NAMALWA (cell line): ENCODE measurements at regions not wholly inside any gene's neighbourhood (a gene's known extent, or its start where the extent isn't known, plus 50 kb on each side); places are given as distances from the start of the nearest gene placed in this dataset.
"Not testable (repeated sequence)": the region's sequence is repeated elsewhere in the genome, so short reads cannot be mapped to it uniquely, and the experiment has no call there.

Experiments
- DNase-seq: peaks from one replicate; pipeline ENCODE4 v3.0.0-alpha.2; 2015; ENCODE audit warnings: low spot score

DNA sequence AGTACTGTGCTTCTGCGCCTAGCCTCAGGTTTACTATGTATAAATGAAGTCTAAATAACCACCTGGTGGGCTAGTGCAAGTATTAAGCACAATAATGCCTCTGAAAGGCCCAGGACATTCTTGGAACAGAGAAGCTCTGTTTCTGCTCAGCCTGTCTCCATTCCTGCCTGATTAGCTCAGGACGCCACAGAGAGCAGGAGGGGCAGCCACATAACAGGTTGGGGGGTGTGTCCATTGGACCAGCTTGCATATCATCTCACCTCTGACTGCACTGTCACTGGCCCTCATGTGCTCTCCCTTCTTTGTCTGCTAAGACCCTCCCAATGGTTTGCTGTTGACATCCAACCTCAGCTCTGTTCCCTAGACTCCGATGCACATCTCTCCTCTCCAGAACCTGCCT lies 52.8 kb upstream of the IKZF1 start:
- no peak for DNase-seq

DNA sequence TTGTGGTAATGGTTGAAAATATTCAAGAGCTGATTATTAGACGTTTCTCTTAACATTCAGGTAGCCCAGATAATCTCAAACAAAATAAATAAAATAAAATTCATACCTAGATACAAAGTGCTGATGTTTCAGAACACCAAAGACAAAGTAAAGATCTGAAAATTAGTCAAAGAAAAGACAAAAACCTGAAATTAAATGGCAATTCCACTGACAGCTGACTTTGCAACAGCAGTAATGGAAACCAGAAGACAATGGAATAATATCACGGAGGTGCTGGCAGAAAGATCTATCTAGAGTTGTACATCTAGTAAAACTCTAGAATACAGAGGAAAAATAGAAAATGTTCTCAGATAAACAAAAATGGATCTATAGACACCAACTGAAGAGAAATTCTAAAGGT lies 58.0 kb upstream of the IKZF1 start:
- no peak for DNase-seq

GRCh38 chr7:50242111-50242510 lies 62.4 kb upstream of the IKZF1 start:
- DNase-seq, result not testable (repeated sequence)

GRCh38 chr7:50240699-50241098 lies 63.8 kb upstream of the IKZF1 start:
- not testable (repeated sequence) for DNase-seq

GRCh38 chr7:50229964-50230363 lies 74.6 kb upstream of the IKZF1 start:
- peak; percentile 79 for DNase-seq

DNA sequence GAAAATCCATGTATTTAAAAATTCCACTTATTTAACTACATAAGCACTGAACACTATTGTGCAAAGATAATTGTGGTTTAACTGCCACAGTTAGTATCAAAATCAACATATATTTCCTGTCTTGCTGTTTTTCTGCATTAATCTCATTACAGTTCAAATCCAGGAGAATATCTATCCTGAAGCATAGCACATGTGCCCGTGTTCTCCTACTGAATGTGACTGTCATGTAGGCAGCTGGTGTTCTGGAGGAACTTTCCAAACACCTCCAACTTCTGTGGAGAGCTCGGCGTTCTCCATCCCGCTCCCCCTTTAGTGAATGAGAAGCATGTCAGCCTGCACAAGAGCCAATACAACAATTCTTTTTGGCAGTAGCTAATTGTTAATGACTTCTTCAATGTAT lies 76.4 kb upstream of the IKZF1 start:
- no peak for DNase-seq

DNA sequence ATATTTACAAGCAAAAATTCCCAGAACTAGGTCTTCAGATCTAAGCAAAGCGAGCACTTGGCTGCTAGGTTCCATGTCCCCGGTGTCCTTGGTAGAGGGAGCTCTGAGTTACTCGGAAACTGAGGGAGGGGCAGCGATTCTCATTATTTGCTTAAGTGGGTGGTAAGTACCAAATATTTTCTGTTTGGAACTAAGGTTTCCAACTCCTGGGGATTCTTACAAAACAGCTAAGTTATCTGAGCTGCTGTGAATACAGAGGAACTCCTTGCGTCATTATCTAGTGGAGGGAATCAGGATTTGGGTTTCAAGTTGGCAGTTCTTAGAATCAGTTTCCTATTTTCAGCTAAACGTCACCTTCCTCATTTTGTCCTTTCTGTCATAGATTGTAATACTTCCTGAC lies 76.8 kb upstream of the IKZF1 start:
- DNase-seq, result no peak

GRCh38 chr7:50226669-50227068 lies 77.8 kb upstream of the IKZF1 start:
- no peak for DNase-seq

- no peak for DNase-seq
These were observed 78.4 kb upstream of the IKZF1 start for GRCh38 chr7:50226145-50226544.

GRCh38 chr7:50221433-50221832 lies 83.1 kb upstream of the IKZF1 start:
- no peak for DNase-seq

- DNase-seq, result no peak
These were observed 83.5 kb upstream of the IKZF1 start for GRCh38 chr7:50221028-50221427.

GRCh38 chr7:50220273-50220672 lies 84.2 kb upstream of the IKZF1 start:
- DNase-seq, result no peak

DNA sequence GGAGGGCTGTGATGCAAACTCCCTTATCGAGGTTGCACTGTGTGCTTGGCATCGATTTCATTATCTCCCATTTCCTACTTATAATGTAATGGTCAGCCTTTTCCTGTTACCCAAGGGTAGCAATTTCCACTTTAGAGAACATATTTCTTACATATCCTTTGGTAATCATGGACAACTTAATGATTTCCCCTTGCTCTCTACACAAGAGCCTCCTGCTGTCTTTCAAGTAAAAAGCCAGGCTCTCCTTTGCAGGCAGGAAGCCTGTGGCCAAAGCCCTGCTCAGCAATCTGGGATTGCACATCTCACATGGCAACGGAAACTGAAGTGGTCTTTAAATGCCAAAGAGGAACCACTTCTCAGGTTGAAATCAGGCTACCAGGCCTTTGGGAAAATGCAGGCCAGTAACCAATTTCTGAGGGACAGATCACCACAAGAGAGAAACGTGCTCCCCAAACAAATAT lies 86.7 kb upstream of the IKZF1 start:
- no peak for DNase-seq

DNA sequence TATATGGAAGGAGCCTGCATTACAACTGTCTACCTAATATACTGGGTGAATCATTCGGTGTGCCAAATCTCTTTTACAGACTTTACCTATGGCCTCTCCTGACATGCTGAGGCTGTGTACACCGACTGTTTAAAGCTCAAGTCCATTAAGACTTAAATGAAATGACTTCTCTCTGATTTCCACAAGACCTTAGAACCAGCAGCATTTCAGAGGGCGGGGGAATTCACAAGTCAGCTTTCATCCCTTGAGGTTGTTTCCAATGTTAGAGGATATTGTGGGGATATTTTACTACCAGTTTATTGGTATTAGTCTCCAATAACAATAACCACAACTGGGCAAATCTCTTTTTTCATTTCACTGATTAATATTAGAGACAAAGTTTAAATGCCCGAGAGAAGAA lies 87.1 kb upstream of the IKZF1 start:
- DNase-seq, result no peak

DNA sequence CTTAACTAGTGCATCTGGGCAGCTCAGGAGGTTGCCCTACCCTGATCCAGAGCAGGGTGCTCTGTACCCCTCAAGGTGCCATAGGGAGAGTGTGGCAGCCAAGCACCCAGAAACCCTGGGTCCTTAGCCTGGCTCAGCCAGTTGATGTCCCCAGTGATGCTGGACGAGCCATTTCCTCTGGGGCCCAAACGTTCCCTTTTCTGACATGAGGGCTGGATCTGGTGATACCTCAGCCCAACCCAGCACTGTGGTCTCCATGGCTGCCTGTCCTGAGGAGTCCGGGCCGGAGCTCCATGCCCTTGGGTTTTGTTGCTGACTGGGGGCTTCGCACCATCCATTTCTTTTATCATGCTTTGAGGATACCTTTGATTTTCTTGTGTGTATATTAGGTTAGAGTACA lies 87.9 kb upstream of the IKZF1 start:
- DNase-seq, result no peak

- DNase-seq, result no peak
These were observed 89.7 kb upstream of the IKZF1 start for GRCh38 chr7:50214771-50215170.

DNA sequence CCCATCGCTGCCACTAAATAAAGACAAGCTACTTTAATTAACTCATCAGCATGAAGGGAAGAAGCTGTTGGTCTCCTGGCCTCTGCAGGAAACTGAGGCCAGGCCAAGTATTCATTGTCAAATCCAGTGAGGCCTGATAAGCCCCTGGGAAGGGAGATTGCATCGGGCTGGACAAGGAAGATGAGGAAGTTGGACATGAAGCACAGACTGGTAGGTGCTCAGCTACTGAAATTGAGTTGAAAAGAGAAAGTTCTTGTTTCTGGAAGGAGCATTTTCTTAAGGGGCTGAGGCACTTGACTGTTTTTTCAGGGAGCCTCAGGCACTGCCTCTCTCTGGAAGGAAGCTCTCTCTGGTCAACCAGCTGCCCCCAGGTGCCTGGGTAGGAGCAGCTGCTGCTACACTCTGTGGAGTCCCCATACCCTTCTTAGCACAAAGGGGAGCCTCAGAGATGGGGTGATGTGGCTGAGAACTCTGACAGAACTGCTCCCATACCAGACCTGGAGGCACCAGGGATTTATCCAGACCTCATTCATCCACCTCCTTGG lies 90.3 kb upstream of the IKZF1 start:
- no peak for DNase-seq

DNA sequence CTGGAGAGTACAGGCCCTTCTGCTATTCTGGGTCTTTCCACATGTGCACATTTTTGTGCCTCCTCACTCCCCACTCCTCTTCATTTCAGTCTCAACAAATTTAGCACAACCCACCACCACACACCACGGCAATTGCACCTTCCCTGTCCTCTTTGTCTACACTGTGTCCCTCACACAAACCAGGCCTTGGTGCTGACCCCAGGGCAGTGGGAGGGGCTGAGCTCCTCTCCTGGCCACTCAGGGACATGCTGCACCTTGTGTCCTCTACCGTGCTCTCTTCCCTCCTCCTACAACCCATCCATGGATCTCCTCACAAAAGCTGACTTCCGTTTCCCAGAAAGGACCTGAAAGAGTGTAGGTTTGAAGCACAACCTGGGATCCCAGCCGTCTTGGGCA lies 90.9 kb upstream of the IKZF1 start:
- DNase-seq, result no peak

DNA sequence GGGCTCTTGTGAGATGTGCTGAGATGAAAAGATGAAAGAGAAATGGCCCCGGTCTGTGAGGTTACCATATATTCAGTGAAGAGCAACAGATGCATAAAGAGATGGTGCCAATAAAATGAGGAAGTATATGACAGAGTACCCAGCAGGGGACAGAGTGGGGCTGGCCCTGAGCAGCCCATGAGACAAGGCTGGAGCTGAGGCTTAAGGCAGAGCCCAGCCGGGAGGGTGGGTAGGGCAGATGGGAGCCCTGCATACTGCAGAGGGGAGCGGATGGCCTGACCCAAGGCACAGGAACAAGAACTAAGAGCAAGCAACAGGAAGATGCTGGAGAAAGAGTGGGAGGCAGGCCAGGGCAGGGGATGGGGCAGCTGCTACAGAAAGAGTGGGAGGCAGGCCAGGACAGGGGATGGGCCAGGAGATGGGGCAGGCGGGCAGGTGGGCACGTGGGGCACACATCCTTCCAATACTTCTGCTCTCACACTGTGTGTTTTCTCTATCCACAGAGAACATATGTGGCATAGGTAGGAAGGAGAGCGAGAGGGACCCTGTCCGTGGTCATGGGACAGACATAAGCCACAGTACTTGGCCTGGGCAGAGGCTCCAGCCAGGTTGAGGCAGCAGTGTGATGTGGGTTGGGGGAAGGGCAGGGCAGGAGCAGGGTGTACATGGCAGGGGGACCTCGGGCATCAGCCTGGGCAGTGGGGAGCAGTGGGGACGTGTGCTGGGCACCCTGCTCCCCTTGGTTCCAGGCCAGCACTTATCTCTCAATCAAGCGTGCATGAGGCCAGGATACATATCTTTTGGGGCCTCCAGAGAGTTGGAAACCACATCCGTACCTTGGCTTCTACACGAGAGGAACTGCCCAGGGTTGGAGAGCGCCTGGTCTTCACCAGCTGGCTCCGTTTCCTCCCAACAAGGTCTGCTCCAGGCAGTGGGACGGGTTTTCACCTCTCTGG lies 91.6 kb upstream of the IKZF1 start:
- DNase-seq, result peak; percentile 27

- no peak for DNase-seq
These were observed 92.5 kb upstream of the IKZF1 start for GRCh38 chr7:50212016-50212325.

GRCh38 chr7:50211130-50212015 lies 93.1 kb upstream of the IKZF1 start:
- DNase-seq, result no peak

GRCh38 chr7:50210706-50211115 lies 93.8 kb upstream of the IKZF1 start:
- DNase-seq, result no peak
